SHP77 (cell line): ENCODE measurements at regions not wholly inside any gene's neighbourhood (a gene's known extent, or its start where the extent isn't known, plus 50 kb on each side); places are given as distances from the start of the nearest gene placed in this dataset.

Experiments
- DNase-seq, 2 experiments: peaks; one replicate each; lab custom pipeline; 2025; lab: John Stamatoyannopoulos, UW

- no peak for DNase-seq
These were observed 255.8 kb upstream of the AVPR1A start for GRCh38 chr12:63406781-63407180.

DNA sequence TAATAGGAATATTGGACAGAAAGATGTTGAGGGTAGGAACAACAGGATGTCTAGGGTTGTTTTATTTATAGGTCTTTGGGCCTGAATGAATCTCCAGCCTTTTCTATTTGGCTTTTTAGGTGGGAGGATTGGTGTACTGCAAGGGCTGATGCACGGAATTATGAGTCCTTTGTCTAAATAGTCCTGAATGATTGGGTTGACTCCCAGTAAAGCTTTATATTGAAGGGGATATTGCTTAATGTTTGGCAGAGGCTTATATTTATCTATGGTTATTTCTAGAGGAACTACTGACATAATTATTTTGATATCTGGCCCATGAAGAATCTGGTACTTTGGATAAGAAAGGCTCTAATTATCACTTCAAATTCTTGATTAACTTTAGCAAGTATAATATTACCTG lies 253.6 kb upstream of the AVPR1A start:
- DNase-seq, result no peak

DNA sequence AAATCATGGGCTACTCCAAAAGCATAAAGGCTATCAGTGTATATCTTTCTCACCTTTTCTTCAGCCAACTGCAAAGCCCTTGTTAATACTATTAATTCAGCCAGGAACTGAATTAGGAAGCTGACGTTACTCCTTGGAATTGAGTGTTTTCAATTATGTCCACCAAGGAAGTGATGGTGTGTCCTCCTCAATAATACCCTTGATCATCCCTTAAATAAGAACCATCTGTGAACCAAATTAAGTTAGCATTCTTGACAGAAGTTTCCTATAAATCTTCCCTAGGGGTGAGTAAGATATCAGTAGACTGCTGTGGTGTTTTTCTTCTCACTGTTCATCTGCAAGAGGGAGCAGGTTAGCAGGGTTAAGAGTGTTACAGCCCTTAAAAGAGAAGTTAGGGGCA lies 252.3 kb upstream of the AVPR1A start:
- no peak for DNase-seq

- peak; percentile 70 to 77 for DNase-seq
These were observed 249.7 kb upstream of the AVPR1A start for GRCh38 chr12:63400718-63401117.

DNA sequence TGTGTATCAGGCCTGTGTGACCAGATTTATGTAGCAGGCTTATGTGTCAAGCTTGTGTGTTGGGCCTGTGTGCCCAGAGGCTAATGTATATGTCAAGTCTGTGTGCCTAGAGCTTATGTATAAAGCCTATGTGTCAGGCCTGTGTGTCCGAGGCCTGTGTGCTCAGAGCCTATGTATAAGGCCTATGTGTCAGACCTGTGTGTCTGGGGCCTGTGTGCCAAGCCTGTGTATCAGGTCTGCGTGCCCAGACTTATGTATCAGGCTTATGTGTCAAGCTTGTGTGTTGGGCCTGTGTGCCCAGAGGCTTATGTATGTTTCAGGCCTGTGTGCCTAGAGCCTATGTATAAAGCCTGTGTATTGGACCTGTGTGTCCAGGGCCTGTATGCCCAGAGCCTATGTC lies 249.3 kb upstream of the AVPR1A start:
- DNase-seq, result no peak

DNA sequence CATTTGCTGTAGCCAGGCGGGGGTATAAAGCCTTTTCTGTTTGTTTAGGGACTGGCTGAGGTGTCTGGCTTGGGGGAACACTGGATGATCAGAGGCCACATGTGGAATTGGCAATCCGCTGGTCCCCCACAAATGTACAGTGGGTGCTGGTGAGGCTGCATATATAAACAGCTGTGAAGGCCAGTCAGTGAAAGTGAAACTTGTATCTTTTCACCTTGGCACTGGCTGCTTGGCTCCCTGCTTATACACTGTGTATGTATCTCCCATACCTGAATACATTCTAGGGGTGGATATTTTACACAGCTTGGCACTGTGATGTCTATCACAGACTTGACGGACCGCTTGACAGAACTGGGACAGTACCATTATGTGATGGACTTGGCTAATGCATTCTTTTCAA lies 246.8 kb upstream of the AVPR1A start:
- no peak for DNase-seq

- DNase-seq, result no peak
These were observed 245.1 kb upstream of the AVPR1A start for GRCh38 chr12:63396135-63396534.

GRCh38 chr12:63394983-63395382 lies 244.0 kb upstream of the AVPR1A start:
- DNase-seq, result no peak

DNA sequence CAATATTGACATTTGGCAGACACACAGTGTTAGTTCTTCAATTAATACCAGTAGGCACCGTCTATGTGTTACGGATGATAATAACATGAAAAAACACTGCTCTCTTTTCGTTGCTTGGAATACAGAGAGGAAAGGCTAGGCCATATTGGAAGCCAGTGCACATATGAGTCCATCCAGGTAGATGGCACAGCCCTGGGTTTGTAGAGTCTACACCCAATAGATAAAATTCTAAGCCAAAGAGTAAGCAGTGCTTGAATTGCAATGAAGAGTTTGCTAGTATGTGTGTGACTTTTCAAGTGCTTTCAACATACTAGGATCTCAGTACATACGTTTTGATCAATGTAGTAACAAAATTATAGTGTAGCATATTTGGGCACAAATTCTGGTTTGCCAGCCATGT lies 243.3 kb upstream of the AVPR1A start:
- DNase-seq, result no peak

GRCh38 chr12:63389211-63389610 lies 238.2 kb upstream of the AVPR1A start:
- DNase-seq, result no peak

DNA sequence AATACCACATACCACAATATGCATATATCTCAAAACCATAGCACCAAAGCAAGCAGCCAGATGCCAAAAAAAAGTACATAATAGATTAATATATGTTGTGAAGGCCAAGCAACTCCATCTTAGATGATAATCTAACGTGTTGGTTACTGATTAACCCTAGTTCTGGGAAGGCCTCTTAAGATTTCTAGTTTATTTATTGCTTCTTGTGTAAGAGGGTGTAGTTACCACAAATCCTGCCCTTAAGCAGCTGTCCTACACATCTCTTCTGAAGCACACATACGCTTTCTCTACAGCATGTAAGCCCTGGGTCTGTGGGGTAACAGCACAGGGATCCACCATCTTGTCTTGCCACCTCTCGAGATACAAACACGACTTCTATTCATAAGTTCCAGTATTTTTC lies 236.8 kb upstream of the AVPR1A start:
- DNase-seq, result no peak

DNA sequence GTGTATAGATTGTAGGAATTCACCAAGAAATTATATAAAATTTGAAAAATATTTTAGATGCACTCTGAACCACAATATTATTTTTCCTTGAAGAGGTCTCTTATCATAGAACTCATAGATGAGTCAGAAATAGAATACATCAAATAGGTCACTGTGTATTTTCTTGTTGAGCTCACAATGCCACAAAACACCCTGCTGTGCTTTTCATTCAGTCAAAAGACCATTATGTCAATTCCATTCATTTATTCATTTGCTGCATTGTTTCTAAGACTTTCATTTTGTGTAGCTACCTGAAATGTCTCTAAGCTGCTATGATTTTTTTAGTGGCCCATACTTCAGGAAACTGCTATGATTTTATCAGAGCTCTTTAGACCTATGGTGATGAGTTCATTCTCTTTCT lies 231.9 kb upstream of the AVPR1A start:
- no peak for DNase-seq

- no peak for DNase-seq
These were observed 211.8 kb upstream of the AVPR1A start for GRCh38 chr12:63362791-63363190.

DNA sequence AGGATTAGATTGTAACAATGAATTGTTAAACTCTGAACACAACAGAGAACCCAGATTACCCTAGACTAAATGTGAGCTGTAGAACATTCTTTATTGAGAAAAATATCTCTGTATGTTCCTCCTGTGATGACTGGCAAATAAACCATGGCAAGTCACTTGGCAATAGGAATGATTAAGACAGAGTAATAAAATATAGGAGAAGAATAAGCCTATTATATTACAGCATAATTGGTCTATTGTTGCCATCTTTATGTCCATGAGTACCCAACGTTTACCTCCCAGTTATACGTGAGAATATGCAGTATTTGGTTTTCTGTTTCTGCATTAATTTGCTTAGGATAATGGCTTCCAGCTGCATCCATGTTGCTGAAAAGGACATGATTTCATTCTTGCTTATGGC lies 211.2 kb upstream of the AVPR1A start:
- DNase-seq, result no peak

GRCh38 chr12:63354969-63355368 lies 204.0 kb upstream of the AVPR1A start:
- DNase-seq, result no peak

- no peak for DNase-seq
These were observed 202.6 kb upstream of the AVPR1A start for GRCh38 chr12:63353559-63353958.

DNA sequence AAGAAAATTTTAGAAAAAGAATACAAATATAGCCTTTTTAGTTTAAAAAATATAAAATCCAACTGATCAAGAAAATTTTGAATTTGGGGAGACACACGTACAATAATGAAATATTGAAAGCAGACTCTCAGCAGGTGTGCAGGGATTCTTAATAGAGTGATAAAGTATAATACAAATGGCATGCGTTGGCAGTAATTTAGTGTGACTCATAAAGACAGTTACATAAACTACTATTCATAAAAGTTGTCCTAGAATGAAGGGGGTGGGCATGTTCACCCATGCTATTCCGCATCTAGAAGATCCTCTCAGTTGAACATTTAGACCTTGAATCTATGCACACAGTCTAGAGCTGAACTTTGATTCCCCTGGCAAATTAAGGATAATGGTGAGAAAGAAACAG lies 200.4 kb upstream of the AVPR1A start:
- DNase-seq, result no peak

DNA sequence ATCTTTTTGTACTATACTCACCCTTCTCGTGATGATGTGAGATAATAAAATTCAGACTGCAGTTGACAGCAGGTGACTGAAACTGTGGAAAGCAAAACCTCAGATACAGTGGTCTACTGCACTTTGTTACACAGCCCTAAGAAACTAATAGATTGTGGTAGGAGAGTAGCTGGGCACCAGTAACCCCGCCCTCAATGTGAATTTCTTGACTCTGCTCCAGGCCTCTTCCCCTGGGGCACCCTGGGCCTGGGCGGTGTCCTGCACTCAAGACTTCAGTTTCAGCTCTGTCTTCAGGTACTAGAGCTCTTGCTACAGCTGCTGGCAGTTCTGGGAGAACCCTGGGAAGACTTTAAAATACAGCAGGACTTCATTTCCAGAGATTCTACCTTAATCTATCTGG lies 197.6 kb upstream of the AVPR1A start:
- no peak for DNase-seq

- peak in 1 of 2 experiments; percentile 10 for DNase-seq
These were observed 186.2 kb upstream of the AVPR1A start for GRCh38 chr12:63337158-63337557.

DNA sequence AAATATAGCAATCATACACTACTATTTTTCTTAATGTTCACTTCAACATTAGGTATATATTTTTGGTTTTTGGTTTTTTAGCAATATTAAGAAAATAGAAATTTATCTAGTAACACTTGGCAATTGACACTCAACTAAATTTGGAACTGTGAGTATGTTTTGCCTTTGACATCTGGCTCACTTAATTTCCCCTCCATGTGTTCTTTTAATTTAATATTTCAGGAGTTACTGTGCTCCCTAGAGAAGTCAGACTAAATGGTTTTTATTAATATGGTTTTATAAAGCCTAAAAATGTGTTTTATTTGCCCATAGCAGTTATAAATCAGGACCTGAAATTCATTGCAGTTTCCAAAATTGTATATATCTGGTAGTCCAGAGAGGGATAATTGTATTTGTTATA lies 175.3 kb upstream of the AVPR1A start:
- no peak for DNase-seq

- no peak for DNase-seq
These were observed 174.8 kb upstream of the AVPR1A start for GRCh38 chr12:63325757-63326156.

DNA sequence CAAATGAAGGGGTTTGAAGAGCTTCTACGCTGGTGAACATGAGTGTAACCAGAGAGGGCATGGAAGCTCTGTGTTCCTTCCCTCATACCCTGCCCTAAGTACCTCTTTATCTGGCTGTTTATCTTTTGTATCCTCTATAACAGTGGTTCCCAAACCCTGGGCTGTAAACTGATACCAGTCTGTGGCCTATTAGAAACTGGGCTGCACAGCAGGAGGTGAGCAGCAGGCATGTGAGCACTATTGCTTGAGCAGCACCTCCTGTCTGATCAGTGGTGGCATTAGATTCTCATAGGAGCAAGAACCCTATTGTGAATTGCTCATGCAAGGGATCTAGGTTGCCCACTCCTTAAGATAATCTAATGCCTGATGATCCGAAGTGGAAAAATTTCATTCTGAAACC lies 172.9 kb upstream of the AVPR1A start:
- DNase-seq, result no peak

DNA sequence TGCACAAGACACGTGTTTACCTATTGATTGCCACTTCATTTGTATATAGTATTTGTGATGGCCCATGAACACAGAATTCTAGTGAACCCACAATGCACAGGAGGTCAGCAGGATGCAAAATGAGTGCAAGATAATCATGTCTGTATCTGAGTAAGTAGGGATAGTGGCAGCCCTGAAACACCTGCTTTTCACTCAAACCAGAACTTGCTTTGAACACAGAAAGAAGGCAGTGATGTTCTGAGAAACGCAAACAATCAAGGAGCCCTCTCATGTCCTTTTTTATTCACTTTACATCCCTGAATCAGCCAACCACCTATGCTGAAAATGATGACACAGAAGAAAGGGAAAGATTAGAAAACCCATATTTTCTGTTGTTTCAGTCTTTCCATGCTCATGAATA lies 170.4 kb upstream of the AVPR1A start:
- no peak for DNase-seq

DNA sequence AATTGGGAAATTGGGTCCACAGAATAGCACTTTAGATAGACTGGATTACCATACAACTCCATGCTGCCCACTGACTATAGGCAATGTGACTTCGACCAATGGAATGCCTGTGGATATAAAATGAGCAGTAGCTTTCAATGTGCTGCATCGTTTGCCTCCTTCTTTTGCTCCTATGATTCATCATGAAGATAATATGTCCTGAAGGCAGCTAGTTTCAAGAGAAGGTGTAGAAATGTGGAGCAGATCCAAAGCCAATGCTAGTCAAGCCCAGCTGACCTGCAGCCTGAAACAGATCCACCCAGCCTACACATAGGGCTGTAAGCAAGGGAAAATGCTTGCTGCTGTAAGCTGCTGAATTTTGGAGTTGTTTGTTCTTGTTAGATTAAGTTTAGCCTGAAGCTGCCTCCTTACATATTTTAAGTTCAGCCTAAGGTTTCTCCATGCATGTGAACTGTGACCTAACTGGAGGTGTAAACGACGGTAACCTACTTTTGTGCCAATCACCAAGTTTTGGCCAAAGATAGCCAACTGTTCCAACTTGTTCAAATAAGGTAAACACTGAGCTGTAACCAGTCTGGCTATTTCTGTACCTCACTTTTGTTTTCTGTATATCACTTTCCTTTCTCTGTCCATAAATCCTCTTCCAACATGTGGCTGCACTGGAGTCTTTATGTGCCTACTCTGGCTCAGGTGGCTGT lies 169.1 kb upstream of the AVPR1A start:
- DNase-seq, result no peak

- no peak for DNase-seq
These were observed 168.4 kb upstream of the AVPR1A start for GRCh38 chr12:63319386-63319785.
